H9 (cell line): ENCODE measurements at regions not wholly inside any gene's neighbourhood (a gene's known extent, or its start where the extent isn't known, plus 50 kb on each side); places are given as distances from the start of the nearest gene placed in this dataset.

Experiments used
- DNase-seq: peaks from one replicate; pipeline ENCODE4 v3.0.0-alpha.2; 2017
- H2AFZ ChIP-seq: one replicate; pipeline ENCODE4 v1.6.1; 2013; ENCODE audit warnings: mild to moderate bottlenecking, low read length, control low read depth, moderate library complexity
- H2AK5ac ChIP-seq: 2 replicates; pipeline ENCODE4 v1.6.1; 2013; ENCODE audit warnings: low read length, control low read depth, mixed read lengths; ENCODE audit not compliant: insufficient read length
- H2BK120ac ChIP-seq: one replicate; pipeline ENCODE4 v1.6.1; 2013; ENCODE audit warnings: low read depth, mild to moderate bottlenecking, low read length, control low read depth, inconsistent platforms; ENCODE audit not compliant: poor library complexity, severe bottlenecking
- H2BK12ac ChIP-seq: 2 replicates; pipeline ENCODE4 v1.6.1; 2013; ENCODE audit warnings: low read length, control low read depth, mixed read lengths, low read depth; ENCODE audit not compliant: insufficient read length
- H2BK15ac ChIP-seq: 2 replicates; pipeline ENCODE4 v1.6.1; 2013; ENCODE audit warnings: low read depth, low read length, control low read depth
- H2BK20ac ChIP-seq: one replicate; pipeline ENCODE4 v1.6.1; 2013; ENCODE audit warnings: low read depth, mild to moderate bottlenecking, low read length, control low read depth, inconsistent platforms; ENCODE audit not compliant: poor library complexity, severe bottlenecking
- H2BK5ac ChIP-seq: 2 replicates; pipeline ENCODE4 v1.6.1; 2013; ENCODE audit warnings: low read length, control low read depth, mixed read lengths; ENCODE audit not compliant: insufficient read length
- H3K14ac ChIP-seq: 2 replicates; pipeline ENCODE4 v1.6.1; 2013; ENCODE audit warnings: low read length, control low read depth; ENCODE audit not compliant: insufficient read depth
- H3K18ac ChIP-seq: 2 replicates; pipeline ENCODE4 v1.6.1; 2013; ENCODE audit warnings: low read depth, mild to moderate bottlenecking, mixed read lengths, low read length, control low read depth; ENCODE audit not compliant: insufficient read length
- H3K23ac ChIP-seq: 2 replicates; pipeline ENCODE4 v1.6.1; 2013; ENCODE audit warnings: low read length, control low read depth, mixed read lengths, low read depth; ENCODE audit not compliant: insufficient read length
- H3K23me2 ChIP-seq: 2 replicates; pipeline ENCODE4 v1.6.1; 2013; ENCODE audit warnings: low read depth, mild to moderate bottlenecking, mixed read lengths, low read length, control low read depth; ENCODE audit not compliant: insufficient read length, poor library complexity, severe bottlenecking
- H3K27ac ChIP-seq: 2 replicates; pipeline ENCODE4 v1.5.1; 2013; ENCODE audit warnings: low read length, control low read depth, mixed read lengths, low read depth; ENCODE audit not compliant: insufficient read length
- H3K27me3 ChIP-seq: 2 replicates; pipeline ENCODE4 v1.6.1; 2013; ENCODE audit warnings: low read length, control low read depth, inconsistent platforms; ENCODE audit not compliant: insufficient read depth
- H3K4ac ChIP-seq: 2 replicates; pipeline ENCODE4 v1.6.1; 2013; ENCODE audit warnings: low read depth, mild to moderate bottlenecking, control low read depth, inconsistent platforms, low read length, moderate library complexity
- H3K4me1 ChIP-seq: 2 replicates; pipeline ENCODE4 v1.6.1; 2013; ENCODE audit warnings: low read length, control low read depth, inconsistent platforms; ENCODE audit not compliant: insufficient read depth
- H3K4me2 ChIP-seq: 2 replicates; pipeline ENCODE4 v1.6.1; 2013; ENCODE audit warnings: low read length, control low read depth, mixed read lengths; ENCODE audit not compliant: insufficient read length, insufficient read depth
- H3K56ac ChIP-seq: 2 replicates; pipeline ENCODE4 v1.6.1; 2013; ENCODE audit warnings: low read depth, mild to moderate bottlenecking, mixed read lengths, low read length, control low read depth; ENCODE audit not compliant: insufficient read length
- H3K79me1 ChIP-seq: 2 replicates; pipeline ENCODE4 v1.6.1; 2013; ENCODE audit warnings: low read depth, mild to moderate bottlenecking, moderate library complexity, low read length, control low read depth, inconsistent platforms; ENCODE audit not compliant: insufficient read depth, poor library complexity, severe bottlenecking
- H3K79me2 ChIP-seq: 2 replicates; pipeline ENCODE4 v1.6.1; 2013; ENCODE audit warnings: low read length, control low read depth, inconsistent platforms; ENCODE audit not compliant: insufficient read depth
- H3K9ac ChIP-seq: 2 replicates; pipeline ENCODE4 v1.6.1; 2013; ENCODE audit warnings: low read length, control low read depth, mixed read lengths; ENCODE audit not compliant: insufficient read length; ENCODE audit errors: extremely low read depth
- H3K9me3 ChIP-seq: one replicate; pipeline ENCODE4 v1.6.1; 2013; ENCODE audit warnings: low read depth, low read length, inconsistent platforms; ENCODE audit not compliant: control insufficient read depth
- H3T11ph ChIP-seq: one replicate; pipeline ENCODE4 v1.6.1; 2013; ENCODE audit warnings: mild to moderate bottlenecking, low read length, control low read depth, inconsistent platforms
- H4K20me1 ChIP-seq: one replicate; pipeline ENCODE4 v1.6.1; 2013; ENCODE audit not compliant: control insufficient read depth, insufficient read length, insufficient read depth
- H4K5ac ChIP-seq: 2 replicates; pipeline ENCODE4 v1.6.1; 2013; ENCODE audit warnings: low read depth, mild to moderate bottlenecking, mixed read lengths, low read length, control low read depth; ENCODE audit not compliant: insufficient read length
- H4K8ac ChIP-seq: replicated peaks from 2 replicates; pipeline ENCODE4 v1.6.1; 2013; ENCODE audit warnings: low read length, control low read depth, mixed read lengths, low read depth; ENCODE audit not compliant: insufficient read length
- H4K91ac ChIP-seq: 2 replicates; pipeline ENCODE4 v1.6.1; 2013; ENCODE audit warnings: low read depth, mild to moderate bottlenecking, moderate library complexity, mixed read lengths, low read length, control low read depth; ENCODE audit not compliant: insufficient read length
- H3K27ac Mint-ChIP-seq, 3 experiments: 2 replicates in 2 of 3; 3 replicates in 1 of 3; pipeline ENCODE4 v1.8.0; 2020 to 2021; ENCODE audit warnings: mixed read lengths in 3 of 3, mild to moderate bottlenecking in 1 of 3, moderate library complexity in 1 of 3
- H3K27me3 Mint-ChIP-seq: 2 replicates; pipeline ENCODE4 v1.8.0; 2021; ENCODE audit warnings: low read depth, mild to moderate bottlenecking, moderate library complexity, mixed read lengths
- H3K36me3 Mint-ChIP-seq, 3 experiments: 2 replicates in 2 of 3; 3 replicates in 1 of 3; pipeline ENCODE4 v1.8.0; 2020 to 2021; ENCODE audit warnings: low read depth in 3 of 3, mixed read lengths in 3 of 3; ENCODE audit not compliant: insufficient read depth in 1 of 3
- H3K4me1 Mint-ChIP-seq, 2 experiments: 2 replicates each; pipeline ENCODE4 v1.8.0; 2020; ENCODE audit warnings: mixed read lengths in 2 of 2
- H3K4me3 Mint-ChIP-seq, 2 experiments: 2 replicates in 1 of 2; 3 replicates in 1 of 2; pipeline ENCODE4 v1.8.0; 2020 to 2021; ENCODE audit warnings: mild to moderate bottlenecking in 2 of 2, mixed read lengths in 2 of 2, moderate library complexity in 1 of 2
- H3K9me3 Mint-ChIP-seq, 2 experiments: 2 replicates in 1 of 2; 3 replicates in 1 of 2; pipeline ENCODE4 v1.8.0; 2020; ENCODE audit warnings: mild to moderate bottlenecking in 2 of 2, mixed read lengths in 2 of 2, moderate library complexity in 1 of 2
- CTCF ChIP-seq: fragments of 200-600 bp; sonication (generic); conservative IDR thresholded peaks from 3 replicates; pipeline ENCODE4 v1.8.0; 2021; ENCODE audit warnings: antibody characterized with exemption, mild to moderate bottlenecking
- WGBS: extraction: QIAGEN DNeasy Blood & Tissue Kit; methylation state at CpG from one replicate; pipeline ENCODE4 v1.1.7; 2013; ENCODE audit warnings: missing lambda C conversion rate, low lambda C conversion rate, mixed read lengths; ENCODE audit not compliant: insufficient read length; ENCODE audit errors: extremely low coverage; 5-methylcytosine and 5-hydroxymethylcytosine counted together

DNA sequence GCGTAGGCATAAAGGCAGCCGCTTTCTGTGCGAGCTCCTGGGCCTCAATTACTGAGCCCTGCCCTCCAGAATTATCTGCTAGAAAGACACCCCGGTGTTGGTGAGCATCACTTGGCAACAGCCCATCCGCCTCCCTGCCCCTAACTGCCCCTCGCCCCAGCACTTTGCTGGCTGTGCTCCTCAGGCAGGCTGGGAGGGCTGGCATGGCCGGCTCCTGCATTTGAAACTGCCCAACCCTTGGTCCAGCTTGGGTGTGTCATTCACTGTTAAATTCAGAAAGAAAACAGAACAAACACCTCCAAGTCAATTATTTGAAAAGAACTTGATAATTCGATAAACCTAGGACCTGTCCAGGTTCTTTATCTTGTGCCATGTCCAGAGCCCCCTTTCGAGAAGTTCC is 334.2 kb downstream of the IRX2 start:
- H3K36me3 Mint-ChIP-seq = peaks cover 0 to 2% (median 0%) of the 10 kb centered on the region in 3 experiments; a peak in 2 of 7 replicates

More for the DNA sequence above, 334.2 kb downstream of the IRX2 start:
- Mint-ChIP-seq H3K27me3 (peaks cover 6% of the 10 kb centered on the region; the same call in 1 of the 2 replicates), H3K27ac (no peak overlapping the region), H3K4me1 (no peaks in the 10 kb centered on the region), H3K9me3 (peaks cover 5 to 8% of the 10 kb centered on the region in 2 experiments; a peak in 4 of 5 replicates), H3K4me3 (no peak overlapping the region)
- H3K27me3 ChIP-seq = no peaks in the 10 kb centered on the region
- no peak overlapping the region for H3K18ac ChIP-seq
- no peak overlapping the region for H4K5ac ChIP-seq
- H2AFZ ChIP-seq = no peak overlapping the region
- H3K23ac ChIP-seq = no peak overlapping the region
- H3T11ph ChIP-seq = no peak overlapping the region
- H3K79me2 ChIP-seq = no peaks in the 10 kb centered on the region
- no peak overlapping the region for H2BK20ac ChIP-seq
- no peaks in the 10 kb centered on the region for H3K4me1 ChIP-seq
- H3K4ac ChIP-seq = no peak overlapping the region
- H2BK120ac ChIP-seq = no peak overlapping the region
- WGBS = no CpG with 5 or more reads among the region's 9 CpGs
- no peak overlapping the region for H2BK15ac ChIP-seq
- TF ChIP-seq CTCF = no peak
- H3K79me1 ChIP-seq = no peaks in the 10 kb centered on the region
- H3K56ac ChIP-seq = no peak overlapping the region
- no peak overlapping the region for H4K8ac ChIP-seq
- no peak overlapping the region for H3K14ac ChIP-seq
- no peak for DNase-seq
- no peak overlapping the region for H4K91ac ChIP-seq
- no peak overlapping the region for H2AK5ac ChIP-seq
- no peaks in the 10 kb centered on the region for H3K23me2 ChIP-seq
- no peak overlapping the region for H2BK12ac ChIP-seq
- H2BK5ac ChIP-seq = no peak overlapping the region
- H3K9ac ChIP-seq = no peak overlapping the region
- no peaks in the 10 kb centered on the region for H4K20me1 ChIP-seq
- no peak overlapping the region for H3K4me2 ChIP-seq
- no peak overlapping the region for H3K27ac ChIP-seq
- no peaks in the 10 kb centered on the region for H3K9me3 ChIP-seq
